GM19467 (cell line): ENCODE measurements at regions not wholly inside any gene's neighbourhood (a gene's known extent, or its start where the extent isn't known, plus 50 kb on each side); places are given as distances from the start of the nearest gene placed in this dataset.

Experiments
- ATAC-seq: cut with Tn5 transposase; IDR thresholded peaks from one replicate; pipeline ENCODE4 v1.9.1; 2021; ENCODE audit warnings: mild to moderate bottlenecking, moderate library complexity; ENCODE audit not compliant: unreplicated experiment

GRCh38 chr3:31213869-31214486, 318.7 kb upstream of the STT3B start:
- peak; percentile 72 for ATAC-seq

GRCh38 chr3:31218082-31218481, 314.6 kb upstream of the STT3B start:
- ATAC-seq = no peak

- peak; percentile 74 for ATAC-seq
Measured at GRCh38 chr3:31219131-31219843, 313.4 kb upstream of the STT3B start.

GRCh38 chr3:31220431-31220830, 312.3 kb upstream of the STT3B start:
- ATAC-seq = no peak

- no peak for ATAC-seq
Measured at GRCh38 chr3:31223278-31223677, 309.4 kb upstream of the STT3B start.

- ATAC-seq = no peak
Measured at GRCh38 chr3:31224936-31225335, 307.8 kb upstream of the STT3B start.

GRCh38 chr3:31225923-31226322, 306.8 kb upstream of the STT3B start:
- no peak for ATAC-seq

GRCh38 chr3:31226346-31226745, 306.4 kb upstream of the STT3B start:
- peak; percentile 38 for ATAC-seq

GRCh38 chr3:31227131-31227562, 305.6 kb upstream of the STT3B start:
- ATAC-seq = peak; percentile 43

- ATAC-seq = no peak
Measured at GRCh38 chr3:31230425-31231223, 302.1 kb upstream of the STT3B start.

- ATAC-seq = peak; percentile 35
Measured at GRCh38 chr3:31232055-31233025, 300.4 kb upstream of the STT3B start.

- ATAC-seq = no peak
Measured at GRCh38 chr3:31234145-31234544, 298.6 kb upstream of the STT3B start.

GRCh38 chr3:31235062-31235700, 297.5 kb upstream of the STT3B start:
- ATAC-seq = no peak

GRCh38 chr3:31237887-31238286, 294.8 kb upstream of the STT3B start:
- ATAC-seq = no peak

GRCh38 chr3:31240013-31240412, 292.7 kb upstream of the STT3B start:
- no peak for ATAC-seq

- ATAC-seq = no peak
Measured at GRCh38 chr3:31240466-31240865, 292.3 kb upstream of the STT3B start.

- ATAC-seq = no peak
Measured at GRCh38 chr3:31240874-31241273, 291.9 kb upstream of the STT3B start.

- no peak for ATAC-seq
Measured at GRCh38 chr3:31241533-31241932, 291.2 kb upstream of the STT3B start.

GRCh38 chr3:31242026-31242960, 290.4 kb upstream of the STT3B start:
- ATAC-seq = peak; percentile 47
